Keratinocyte (primary cell): ENCODE measurements at regions not wholly inside any gene's neighbourhood (a gene's known extent, or its start where the extent isn't known, plus 50 kb on each side); places are given as distances from the start of the nearest gene placed in this dataset.

Experiments
- DNase-seq: peaks from one replicate; pipeline ENCODE4 v3.0.0-alpha.2; 2011; ENCODE audit warnings: low read depth, missing footprints, low spot score
- FAIRE-seq: peaks from 2 replicates; lab custom pipeline; 2011; peaks lifted over from hg19 to GRCh38; lab: Jason Lieb, UNC
- H2AFZ ChIP-seq: 2 replicates; pipeline ENCODE4 v1.6.0; 2012; ENCODE audit warnings: low read length, control low read depth, inconsistent platforms; ENCODE audit not compliant: control insufficient read depth
- H3K27ac ChIP-seq: 2 replicates; pipeline ENCODE4 v1.5.1; 2011; ENCODE audit warnings: low read length; ENCODE audit not compliant: control insufficient read depth, insufficient read depth
- H3K27me3 ChIP-seq: 3 replicates; pipeline ENCODE4 v1.6.0; 2011; ENCODE audit warnings: low read length; ENCODE audit not compliant: control insufficient read depth, insufficient read depth; ENCODE audit errors: extremely low read depth
- H3K36me3 ChIP-seq, 2 experiments: 2 replicates in 1 of 2; 3 replicates in 1 of 2; pipeline ENCODE4 v1.5.1; 2011; ENCODE audit warnings: low read length in 2 of 2, mild to moderate bottlenecking in 1 of 2; ENCODE audit not compliant: control insufficient read depth in 2 of 2, insufficient read depth in 2 of 2; ENCODE audit errors: extremely low read depth in 1 of 2
- H3K4me1 ChIP-seq: 3 replicates; pipeline ENCODE4 v1.5.1; 2011; ENCODE audit warnings: low read length; ENCODE audit not compliant: control insufficient read depth, insufficient read depth; ENCODE audit errors: extremely low read depth
- H3K4me2 ChIP-seq: 3 replicates; pipeline ENCODE4 v1.6.0; 2011; ENCODE audit warnings: low read depth, low read length; ENCODE audit not compliant: control insufficient read depth, insufficient read depth; ENCODE audit errors: extremely low read depth
- H3K4me3 ChIP-seq, 3 experiments: fragments of 200-600 bp in 1 of 3; sonication (generic) in 1 of 3; 2 replicates in 2 of 3; 3 replicates in 1 of 3; pipeline ENCODE4 v1.5.1; 2011 to 2016; ENCODE audit warnings: low read length in 3 of 3, mild to moderate bottlenecking in 3 of 3, control low read depth in 2 of 3, inconsistent platforms in 1 of 3, low read depth in 1 of 3, mixed read lengths in 1 of 3, mixed run types in 1 of 3, moderate library complexity in 1 of 3; ENCODE audit not compliant: control insufficient read depth in 2 of 3, insufficient read depth in 2 of 3; ENCODE audit errors: extremely low read depth in 1 of 3
- H3K79me2 ChIP-seq: 2 replicates; pipeline ENCODE4 v1.6.0; 2012; ENCODE audit warnings: low read length; ENCODE audit not compliant: control insufficient read depth, insufficient read depth
- H3K9ac ChIP-seq: 3 replicates; pipeline ENCODE4 v1.6.0; 2011; ENCODE audit warnings: low read length; ENCODE audit not compliant: control insufficient read depth, insufficient read depth; ENCODE audit errors: extremely low read depth
- H3K9me1 ChIP-seq: 3 replicates; pipeline ENCODE4 v1.6.0; 2011; ENCODE audit warnings: low read length; ENCODE audit not compliant: control insufficient read depth, insufficient read depth; ENCODE audit errors: extremely low read depth
- H3K9me3 ChIP-seq: 2 replicates; pipeline ENCODE4 v1.5.1; 2012; ENCODE audit warnings: low read depth, low read length; ENCODE audit not compliant: control insufficient read depth
- H4K20me1 ChIP-seq: 3 replicates; pipeline ENCODE4 v1.6.0; 2011; ENCODE audit warnings: low read length; ENCODE audit not compliant: control insufficient read depth, insufficient read depth; ENCODE audit errors: extremely low read depth
- EZH2 ChIP-seq: IDR thresholded peaks from one replicate; pipeline ENCODE4 v1.6.1; 2012; ENCODE audit warnings: inconsistent platforms, mild to moderate bottlenecking, low read length, moderate library complexity
- dilution Hi-C: fragments of 300-500 bp; cut with MboI; formaldehyde crosslinking; loops from one replicate; pipeline ENCODE4 v1.7.0; 2020; ENCODE audit warnings: low sequenced_read_pairs; ENCODE audit not compliant: extremely low pct_ligation_motif_present
- TF ChIP-seq, protein P1 (sequence below), 3 experiments: IDR thresholded peaks in 1 of 3; conservative IDR thresholded peaks in 1 of 3; optimal IDR thresholded peaks in 1 of 3; 2 replicates in 2 of 3; 3 replicates in 1 of 3; pipeline versions ENCODE3 to v1.5.1; 2011; ENCODE audit warnings: low read length in 3 of 3, mild to moderate bottlenecking in 3 of 3, moderate library complexity in 2 of 3, control low read depth in 1 of 3, inconsistent platforms in 1 of 3; ENCODE audit not compliant: insufficient read depth in 2 of 3; ENCODE audit errors: extremely low read depth in 1 of 3

DNA sequence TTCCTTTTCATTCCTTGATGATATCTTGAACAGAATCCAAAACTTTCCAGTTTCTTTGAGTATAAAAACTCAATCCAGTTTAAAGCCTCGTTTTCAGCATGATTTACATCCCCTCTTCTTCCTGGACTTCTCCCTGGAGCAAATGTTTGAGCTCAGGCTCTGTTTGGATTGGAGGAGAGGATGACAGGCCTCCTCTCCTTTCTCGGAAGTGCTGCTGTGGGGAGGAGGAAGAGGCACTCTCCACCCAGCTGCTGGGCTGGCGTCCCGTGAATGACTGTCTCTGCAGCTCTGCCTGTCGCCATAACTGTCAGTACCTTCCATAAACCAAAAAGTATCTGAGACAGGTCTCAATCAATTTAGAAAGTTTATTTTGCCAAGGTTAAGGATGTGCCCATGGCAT is 238.2 kb upstream of the AGAP1 start:
- H4K20me1 ChIP-seq = no peaks in the 10 kb centered on the region
- H3K9me1 ChIP-seq = no peaks in the 10 kb centered on the region
- FAIRE-seq (no peak), DNase-seq (no peak)
- no peak overlapping the region for H3K4me2 ChIP-seq
- H3K9ac ChIP-seq = no peak overlapping the region
- no peaks in the 10 kb centered on the region for H3K27me3 ChIP-seq
- no peak overlapping the region for H2AFZ ChIP-seq
- H3K4me3 ChIP-seq = no peak overlapping the region
- H3K27ac ChIP-seq = no peak overlapping the region
- no peaks in the 10 kb centered on the region for H3K4me1 ChIP-seq
- no peaks in the 10 kb centered on the region for H3K9me3 ChIP-seq
- dilution Hi-C loops = no loop called here
- H3K36me3 ChIP-seq = no peaks in the 10 kb centered on the region
- TF ChIP-seq, protein P1, sequence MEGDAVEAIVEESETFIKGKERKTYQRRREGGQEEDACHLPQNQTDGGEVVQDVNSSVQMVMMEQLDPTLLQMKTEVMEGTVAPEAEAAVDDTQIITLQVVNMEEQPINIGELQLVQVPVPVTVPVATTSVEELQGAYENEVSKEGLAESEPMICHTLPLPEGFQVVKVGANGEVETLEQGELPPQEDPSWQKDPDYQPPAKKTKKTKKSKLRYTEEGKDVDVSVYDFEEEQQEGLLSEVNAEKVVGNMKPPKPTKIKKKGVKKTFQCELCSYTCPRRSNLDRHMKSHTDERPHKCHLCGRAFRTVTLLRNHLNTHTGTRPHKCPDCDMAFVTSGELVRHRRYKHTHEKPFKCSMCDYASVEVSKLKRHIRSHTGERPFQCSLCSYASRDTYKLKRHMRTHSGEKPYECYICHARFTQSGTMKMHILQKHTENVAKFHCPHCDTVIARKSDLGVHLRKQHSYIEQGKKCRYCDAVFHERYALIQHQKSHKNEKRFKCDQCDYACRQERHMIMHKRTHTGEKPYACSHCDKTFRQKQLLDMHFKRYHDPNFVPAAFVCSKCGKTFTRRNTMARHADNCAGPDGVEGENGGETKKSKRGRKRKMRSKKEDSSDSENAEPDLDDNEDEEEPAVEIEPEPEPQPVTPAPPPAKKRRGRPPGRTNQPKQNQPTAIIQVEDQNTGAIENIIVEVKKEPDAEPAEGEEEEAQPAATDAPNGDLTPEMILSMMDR (optimal IDR thresholded peaks at IDR 0.05 in 1 of 3, IDR thresholded peaks at IDR 0.05 in 1 of 3, conservative IDR thresholded peaks at IDR 0.05 in 1 of 3; ENCODE audit: extremely low read depth in 1 of 3, insufficient read depth in 2 of 3, low read length in 3 of 3) = no peak
- TF ChIP-seq EZH2 = no peak
- H3K79me2 ChIP-seq = no peaks in the 10 kb centered on the region

DNA sequence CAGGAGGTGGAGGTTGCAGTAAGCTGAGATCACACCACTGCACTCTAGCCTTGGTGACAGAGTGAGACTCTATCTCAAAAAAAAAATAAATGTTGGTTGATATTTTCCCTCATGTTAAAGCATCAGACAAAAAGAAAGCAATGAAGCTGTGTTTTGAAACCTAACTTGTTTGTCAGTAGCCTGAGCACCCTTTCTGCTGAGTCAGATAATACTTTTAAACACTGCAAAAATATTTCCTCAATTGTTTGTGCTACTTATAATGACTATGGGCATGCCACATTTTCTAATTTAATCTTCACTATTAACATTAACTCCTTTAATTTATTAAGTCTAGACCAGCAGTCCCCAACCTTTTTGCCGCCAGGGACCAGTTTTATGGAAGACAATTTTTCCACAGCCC is 236.3 kb upstream of the AGAP1 start:
- dilution Hi-C loops = no loop called here
- Histone ChIP-seq H3K4me1 (no peaks in the 10 kb centered on the region), H3K36me3 (no peaks in the 10 kb centered on the region), H3K9me3 (no peaks in the 10 kb centered on the region), H3K27ac (no peak overlapping the region), H3K9ac (no peak overlapping the region), H3K4me2 (no peak overlapping the region), H3K9me1 (no peaks in the 10 kb centered on the region), H2AFZ (no peak overlapping the region), H3K27me3 (no peaks in the 10 kb centered on the region), H4K20me1 (no peaks in the 10 kb centered on the region), H3K4me3 (no peak overlapping the region), H3K79me2 (no peaks in the 10 kb centered on the region)
- DNase-seq = no peak
- TF ChIP-seq, protein P1 (optimal IDR thresholded peaks at IDR 0.05 in 1 of 3, IDR thresholded peaks at IDR 0.05 in 1 of 3, conservative IDR thresholded peaks at IDR 0.05 in 1 of 3; ENCODE audit: extremely low read depth in 1 of 3, insufficient read depth in 2 of 3, low read length in 3 of 3) = no peak
- TF ChIP-seq EZH2 = no peak
- no peak for FAIRE-seq
